ENCODE measurements at regions not wholly inside any gene's neighbourhood (a gene's known extent, or its start where the extent isn't known, plus 50 kb on each side); places are given as distances from the start of the nearest gene placed in this dataset.

- WGBS, 2 donors: 54 to 57% methylated on average over 10 of the region's 10 CpGs
- H3K4me3 ChIP-seq (ENCODE audit: low read depth, poor library complexity, severe bottlenecking): no peak overlapping the region
- intact Hi-C loops (cut with DNase I; ENCODE audit: low total_unique reads): no loop called here
- DNase-seq (ENCODE audit: low spot score in 2 of 2): no peak
- TF ChIP-seq CTCF (IDR thresholded peaks at IDR 0.05) (no peak), POLR2A (IDR thresholded peaks at IDR 0.05) (no peak)
Observed at GRCh38 chr21:31502537-31503143, 156.9 kb upstream of the SOD1 start.

- TF ChIP-seq CTCF (IDR thresholded peaks at IDR 0.05) (no peak), POLR2A (IDR thresholded peaks at IDR 0.05) (no peak)
- 53 to 66% methylated on average over 5 of the region's 5 CpGs for WGBS, 2 donors
- no peak overlapping the region for H3K4me3 ChIP-seq (ENCODE audit: low read depth, poor library complexity, severe bottlenecking)
- intact Hi-C loops (cut with DNase I; ENCODE audit: low total_unique reads): no loop called here
- no peak for DNase-seq (ENCODE audit: low spot score in 2 of 2)
Observed at GRCh38 chr21:31501926-31502325, 157.6 kb upstream of the SOD1 start.

- intact Hi-C loops (cut with DNase I; ENCODE audit: low total_unique reads): no loop called here
- no peak for DNase-seq (ENCODE audit: low spot score in 2 of 2)
- H3K4me3 ChIP-seq (ENCODE audit: low read depth, poor library complexity, severe bottlenecking): no peak overlapping the region
- TF ChIP-seq POLR2A (IDR thresholded peaks at IDR 0.05): no peak
- TF ChIP-seq CTCF (IDR thresholded peaks at IDR 0.05): no peak
- WGBS, 2 donors: 76 to 86% methylated on average over 7 of the region's 7 CpGs
Observed at GRCh38 chr21:31500982-31501381, 156.9 kb upstream of the TIAM1 start.

GRCh38 chr21:31500071-31500470 is 156.0 kb upstream of the TIAM1 start:
- intact Hi-C loops (cut with DNase I; ENCODE audit: low total_unique reads): no loop called here
- H3K4me3 ChIP-seq (ENCODE audit: low read depth, poor library complexity, severe bottlenecking): no peak overlapping the region
- TF ChIP-seq CTCF (IDR thresholded peaks at IDR 0.05) (no peak), POLR2A (IDR thresholded peaks at IDR 0.05) (no peak)
- 85 to 89% methylated on average over 5 of the region's 5 CpGs for WGBS, 2 donors
- no peak for DNase-seq (ENCODE audit: low spot score in 2 of 2)

- intact Hi-C loops (cut with DNase I; ENCODE audit: low total_unique reads): no loop called here
- TF ChIP-seq POLR2A (IDR thresholded peaks at IDR 0.05) (no peak), CTCF (IDR thresholded peaks at IDR 0.05) (no peak)
- WGBS, 2 donors: 41 to 48% methylated on average over 1 of the region's 1 CpG
Observed at GRCh38 chr21:31498985-31499384, 154.9 kb upstream of the TIAM1 start.

GRCh38 chr21:31497914-31498313 is 153.9 kb upstream of the TIAM1 start:
- intact Hi-C loops (cut with DNase I; ENCODE audit: low total_unique reads): no loop called here

More at GRCh38 chr21:31498985-31499384, 154.9 kb upstream of the TIAM1 start:
- no peak overlapping the region for H3K4me3 ChIP-seq (ENCODE audit: low read depth, poor library complexity, severe bottlenecking)
- DNase-seq (ENCODE audit: low spot score in 2 of 2): no peak

More at GRCh38 chr21:31497914-31498313, 153.9 kb upstream of the TIAM1 start:
- TF ChIP-seq POLR2A (IDR thresholded peaks at IDR 0.05) (no peak), CTCF (IDR thresholded peaks at IDR 0.05) (no peak)
- H3K4me3 ChIP-seq (ENCODE audit: low read depth, poor library complexity, severe bottlenecking): no peak overlapping the region
- WGBS, 2 donors: 50 to 54% methylated on average over 3 of the region's 3 CpGs
- DNase-seq (ENCODE audit: low spot score in 2 of 2): no peak

All from lower leg skin (tissue), 4 donors.